NCI-H128 (cell line): ENCODE measurements at regions not wholly inside any gene's neighbourhood (a gene's known extent, or its start where the extent isn't known, plus 50 kb on each side); places are given as distances from the start of the nearest gene placed in this dataset.
"Not testable (repeated sequence)": the region's sequence is repeated elsewhere in the genome, so short reads cannot be mapped to it uniquely, and the experiment has no call there.

Source experiments
- DNase-seq: peaks from one replicate; lab custom pipeline; 2025; ENCODE audit not compliant: unreplicated experiment; lab: John Stamatoyannopoulos, UW

GRCh38 chr5:99179206-99179605, 250.4 kb upstream of the CHD1 start:
- no peak for DNase-seq

- no peak for DNase-seq
These were observed 249.0 kb upstream of the CHD1 start for GRCh38 chr5:99177796-99178195.

- DNase-seq: no peak
These were observed 247.4 kb upstream of the CHD1 start for GRCh38 chr5:99176186-99176585.

DNA sequence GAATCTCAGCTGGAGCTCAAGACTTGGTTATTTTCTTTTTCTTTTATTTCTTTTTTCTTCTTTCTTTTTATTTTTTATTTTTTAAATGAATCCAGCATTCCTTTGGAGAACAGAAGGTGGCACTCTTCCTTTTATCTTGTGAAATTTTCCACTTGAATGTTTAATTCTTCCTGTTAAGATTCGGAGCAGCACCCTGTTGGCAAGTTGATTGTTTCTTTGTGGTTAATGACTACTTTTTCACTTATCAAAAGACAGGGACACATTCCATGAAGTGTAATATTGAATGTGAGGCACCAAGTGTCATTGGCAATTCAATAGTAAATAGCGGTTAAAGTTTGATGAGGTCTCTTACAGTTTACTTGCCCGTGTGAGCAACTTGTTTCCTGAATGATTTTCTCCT, 240.5 kb upstream of the CHD1 start:
- DNase-seq: no peak

DNA sequence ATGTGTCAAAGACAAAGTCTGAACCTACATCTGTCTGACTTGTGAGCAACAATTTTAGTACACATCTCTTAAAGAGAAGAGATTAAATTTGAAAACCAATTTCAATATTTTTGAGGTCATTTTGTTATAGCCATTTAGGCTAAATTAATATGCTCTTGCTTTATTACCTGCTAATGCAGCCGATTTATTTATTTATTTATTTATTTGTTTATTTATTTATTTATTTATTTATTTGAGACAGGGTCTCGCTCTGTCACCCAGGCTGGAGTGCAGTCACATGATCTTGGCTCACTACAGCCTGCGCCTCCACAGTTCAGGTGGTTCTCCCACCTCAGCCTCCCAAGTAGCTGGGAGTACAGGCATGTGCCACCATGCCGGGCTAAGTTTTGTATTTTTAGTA, 232.7 kb upstream of the CHD1 start:
- not testable (repeated sequence) for DNase-seq

DNA sequence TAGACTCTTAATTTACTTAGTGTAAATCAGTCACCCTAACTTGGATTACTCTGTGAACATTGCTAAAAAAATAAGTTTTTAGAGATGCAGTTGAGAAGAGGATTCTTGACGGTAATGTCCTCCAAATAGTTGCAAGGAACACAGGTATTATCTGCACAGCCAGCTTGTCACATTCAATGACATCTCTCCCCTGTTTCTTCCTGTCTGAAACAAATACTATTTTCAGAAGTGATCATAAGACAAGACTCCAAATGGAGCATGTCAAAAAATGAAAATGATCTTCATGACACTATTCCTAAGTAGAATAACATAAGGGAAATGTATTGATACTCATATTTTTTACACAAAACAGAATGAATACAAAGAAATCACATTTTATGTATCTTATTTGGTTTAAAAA, 227.9 kb upstream of the CHD1 start:
- no peak for DNase-seq

GRCh38 chr5:99143283-99143795, 214.5 kb upstream of the CHD1 start:
- not testable (repeated sequence) for DNase-seq

DNA sequence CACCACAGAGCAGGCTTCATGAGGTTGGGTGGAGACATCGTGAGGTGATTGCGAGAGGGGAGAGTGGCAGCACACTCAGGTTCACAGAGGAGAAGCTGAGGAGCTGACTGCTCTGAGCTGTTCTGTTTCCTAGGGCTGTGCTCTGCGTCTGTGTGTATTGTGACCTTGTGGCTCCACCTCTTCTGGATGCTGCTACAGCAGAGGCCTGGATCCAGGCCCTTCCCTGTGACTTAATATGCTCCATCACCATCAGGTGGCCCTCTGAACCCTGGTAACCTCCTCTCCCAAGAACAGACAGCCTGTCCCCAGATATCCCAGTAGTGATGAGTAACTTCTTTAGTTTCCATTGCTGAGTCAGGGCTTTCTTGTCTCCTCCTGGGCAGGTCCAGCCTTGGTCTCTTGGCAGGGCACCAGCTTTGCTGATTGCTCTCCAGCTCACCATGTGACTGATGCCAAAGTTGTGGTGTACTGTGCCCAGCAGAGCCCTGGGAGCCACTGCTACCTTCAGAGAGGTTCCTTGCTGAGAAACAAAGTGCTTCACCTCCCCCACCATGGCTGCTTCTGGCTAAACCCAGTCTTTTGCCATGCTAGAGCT, 212.8 kb upstream of the CHD1 start:
- DNase-seq: no peak

GRCh38 chr5:99138911-99139310, 210.1 kb upstream of the CHD1 start:
- DNase-seq: no peak

DNA sequence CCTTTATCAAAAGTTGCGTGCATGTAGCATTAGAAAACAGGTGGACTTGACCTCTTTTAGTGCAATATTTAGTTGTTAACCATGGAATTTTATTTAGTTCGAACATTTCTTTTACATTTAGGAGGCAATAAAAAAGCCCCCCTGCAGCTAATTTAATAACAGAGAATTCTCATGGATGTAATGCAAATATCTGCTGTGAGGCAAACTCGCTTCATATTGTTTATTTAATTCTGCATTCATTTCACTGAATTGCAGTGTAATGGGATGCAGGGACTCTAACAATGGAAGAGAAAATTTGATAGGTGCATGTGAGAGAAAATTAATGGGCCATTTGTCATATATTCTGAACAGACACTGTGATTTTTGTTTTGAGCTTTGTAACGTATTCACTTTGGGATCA, 205.1 kb upstream of the CHD1 start:
- DNase-seq: no peak

DNA sequence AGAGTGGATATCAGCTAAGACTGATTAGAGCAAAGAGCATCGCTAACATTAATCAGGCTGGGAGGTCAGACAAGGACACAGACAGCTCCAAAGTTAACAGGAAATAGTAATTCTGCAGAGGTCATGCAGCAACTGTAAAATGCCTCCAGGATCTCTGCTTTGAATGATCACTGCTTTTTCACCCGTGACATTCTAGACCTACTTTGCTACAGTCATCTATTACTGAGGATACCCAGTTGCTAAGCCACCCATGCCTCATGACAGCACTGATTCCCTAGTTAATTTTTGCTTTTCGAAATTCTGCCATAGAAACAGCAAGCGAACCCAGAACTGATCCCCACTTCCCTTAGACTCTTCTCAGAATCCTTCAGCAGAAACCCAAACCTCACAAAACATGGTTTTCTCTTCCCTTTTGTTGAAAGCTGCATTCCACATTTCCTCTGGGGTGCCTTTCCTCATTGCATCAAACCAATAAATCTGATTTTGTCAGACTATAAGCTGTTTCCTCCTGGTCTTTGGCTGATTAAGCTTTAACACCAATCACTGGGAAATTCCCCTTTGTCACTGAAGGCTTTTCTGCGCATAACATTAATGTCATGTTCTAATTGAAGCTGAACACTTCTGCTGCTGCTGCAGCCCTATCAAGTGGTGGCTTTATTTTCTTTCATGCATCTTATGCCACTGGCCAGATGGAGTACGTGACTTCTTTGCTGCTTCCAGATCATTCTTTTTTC, 201.1 kb upstream of the CHD1 start:
- no peak for DNase-seq

DNA sequence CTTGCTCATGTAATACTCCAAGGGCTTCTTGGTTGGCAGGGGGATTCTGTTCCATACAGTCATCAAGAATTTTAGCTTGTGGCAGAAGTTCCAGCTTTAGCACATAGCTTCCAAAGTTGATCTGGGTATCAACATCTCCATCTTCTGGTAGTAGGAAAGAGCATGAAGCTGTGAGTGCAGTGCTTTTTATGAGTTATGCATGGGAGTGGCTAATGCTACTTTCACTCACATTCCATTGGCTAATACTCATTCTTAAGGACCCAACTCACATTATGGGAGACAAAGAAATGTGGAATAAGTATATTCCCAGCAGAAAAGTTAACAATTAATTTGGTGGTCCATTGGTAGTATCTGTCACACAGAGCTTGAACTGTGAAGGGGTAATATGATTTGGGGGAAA, 194.2 kb upstream of the CHD1 start:
- DNase-seq: no peak

- no peak for DNase-seq
These were observed 190.5 kb upstream of the CHD1 start for GRCh38 chr5:99119326-99119725.

GRCh38 chr5:99116526-99116925, 187.7 kb upstream of the CHD1 start:
- no peak for DNase-seq

DNA sequence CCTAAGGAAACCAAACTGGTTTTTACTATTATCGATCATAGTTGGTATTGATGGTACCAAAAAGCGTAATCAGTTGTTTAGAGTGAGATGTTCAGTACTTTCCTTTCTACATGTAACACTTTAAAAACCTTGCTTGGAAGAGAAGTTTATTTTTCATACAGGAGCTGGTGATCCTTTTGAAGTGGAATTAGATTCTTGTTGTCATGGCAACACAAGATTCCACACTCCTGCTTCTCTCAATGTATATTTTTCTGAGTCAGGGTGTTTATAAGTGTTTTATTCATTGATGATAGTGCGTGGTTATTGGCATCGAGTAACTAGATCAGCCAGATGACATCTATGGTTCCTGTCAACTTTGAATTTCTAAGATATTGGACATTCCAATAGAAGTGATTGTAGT, 181.1 kb upstream of the CHD1 start:
- no peak for DNase-seq

GRCh38 chr5:99105216-99105615, 176.4 kb upstream of the CHD1 start:
- DNase-seq: no peak

DNA sequence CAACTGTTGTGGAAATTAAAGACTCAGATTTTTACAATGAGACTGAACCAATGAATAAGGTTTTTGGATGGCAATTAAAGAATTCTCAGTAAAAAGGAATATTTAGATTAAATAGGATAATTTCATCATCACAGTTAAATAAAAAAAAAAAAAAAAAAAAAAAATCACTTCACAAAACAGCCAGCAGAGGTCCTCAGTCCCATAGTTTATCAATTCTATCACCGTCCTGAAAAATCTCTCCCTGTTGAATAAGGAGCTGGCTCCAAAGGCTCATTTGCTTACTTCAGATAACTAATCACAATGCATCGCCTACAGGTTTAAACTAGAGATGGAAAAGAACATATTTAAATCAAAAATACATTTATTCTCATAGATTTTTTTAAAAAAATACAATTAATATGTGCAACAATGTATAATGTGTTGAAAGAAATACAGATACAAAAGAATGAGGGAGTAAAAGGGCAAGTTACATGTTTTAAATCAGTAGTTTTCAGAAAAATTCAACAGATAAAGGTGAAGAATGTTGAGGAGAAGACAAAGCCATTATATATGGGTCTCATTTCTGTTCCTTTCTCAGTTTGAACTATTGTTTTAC, 175.8 kb upstream of the CHD1 start:
- no peak for DNase-seq

- DNase-seq: no peak
These were observed 173.4 kb upstream of the CHD1 start for GRCh38 chr5:99102073-99102697.

DNA sequence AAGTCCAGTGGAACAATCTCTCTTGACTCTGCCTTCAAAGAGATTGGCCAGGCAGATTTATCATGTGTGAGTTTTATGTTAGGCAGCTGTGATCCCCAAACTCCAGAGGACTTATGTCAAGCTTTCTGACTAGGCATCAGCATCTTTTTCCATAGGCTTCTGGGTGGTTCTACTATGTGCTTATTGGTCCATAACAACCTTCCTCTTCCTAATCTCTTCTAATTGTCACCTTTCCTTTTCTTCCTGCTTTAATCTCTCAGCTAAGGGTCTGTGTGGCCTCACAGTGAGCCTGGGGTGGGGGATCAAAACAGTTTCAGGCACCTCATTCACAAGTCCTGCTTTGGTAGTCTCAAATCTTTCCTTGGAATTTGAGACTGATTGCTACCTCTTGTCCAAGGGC, 170.9 kb upstream of the CHD1 start:
- DNase-seq: no peak

- no peak for DNase-seq
These were observed 161.2 kb upstream of the CHD1 start for GRCh38 chr5:99089822-99090549.

DNA sequence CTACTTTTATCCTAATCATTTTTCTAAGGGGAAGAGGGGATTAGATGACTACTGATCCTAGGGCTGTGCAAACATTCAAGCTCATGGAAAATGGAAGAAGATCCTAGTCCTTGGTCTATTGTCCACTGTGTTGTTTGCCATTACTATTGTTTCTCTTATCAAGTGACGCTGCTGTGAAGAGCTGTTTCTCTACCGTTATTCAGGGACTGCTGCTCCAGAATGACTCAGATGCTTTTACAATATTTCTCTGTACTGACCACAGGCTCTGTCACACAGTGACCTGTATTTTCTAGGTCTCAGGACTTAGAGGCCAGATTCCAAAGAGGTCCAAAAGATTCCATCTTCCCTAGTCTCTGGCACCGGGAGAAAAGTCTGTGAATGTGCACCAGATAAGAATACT, 159.5 kb upstream of the CHD1 start:
- DNase-seq: no peak
